ENCODE measurements at regions not wholly inside any gene's neighbourhood (a gene's known extent, or its start where the extent isn't known, plus 50 kb on each side); places are given as distances from the start of the nearest gene placed in this dataset.

- no peak overlapping the region for H3K4me3 ChIP-seq (ENCODE audit: low read depth, low read length, poor library complexity, severe bottlenecking)
- no peaks in the 10 kb centered on the region for H4K20me1 ChIP-seq (ENCODE audit: insufficient read depth, low read length)
- H3K79me2 ChIP-seq (ENCODE audit: insufficient read depth, low read depth, low read length) = no peaks in the 10 kb centered on the region
- no peak for TF ChIP-seq EZH2phosphoT487 (IDR thresholded peaks at IDR 0.05; ENCODE audit: borderline replicate concordance, low read depth, low read length)
- no peak for TF ChIP-seq CTCF (conservative IDR thresholded peaks at IDR 0.05; ENCODE audit: low read length)
- DNase-seq (ENCODE audit: low spot score) = no peak
- no TSS peak for BruUV-seq (replicated peaks)
- ChIA-PET CTCF (ENCODE audit: unreplicated experiment) (no interaction called here), POLR2A (no interaction called here)
- no peak overlapping the region for H3K27ac ChIP-seq (ENCODE audit: low read depth, low read length, poor library complexity, severe bottlenecking)
- H3K4me2 ChIP-seq (ENCODE audit: low read length) = no peak overlapping the region
- H3K9me3 ChIP-seq (ENCODE audit: low read length) = no peaks in the 10 kb centered on the region
- H3K4me1 ChIP-seq (ENCODE audit: insufficient read depth, low read length, poor library complexity, severe bottlenecking) = no peaks in the 10 kb centered on the region
- no peaks in the 10 kb centered on the region for H3K36me3 ChIP-seq (ENCODE audit: insufficient read depth, low read length)
- H2AFZ ChIP-seq (ENCODE audit: low read length) = no peak overlapping the region
- intact Hi-C loops (cut with micrococcal nuclease; ENCODE audit: unreplicated experiment) = no loop called here
- no peaks in the 10 kb centered on the region for H3K9me2 ChIP-seq (ENCODE audit: insufficient read depth, low read length)
Measured at GRCh38 chr6:44712353-44713111, 325.0 kb downstream of the CDC5L start.

- DNase-seq (ENCODE audit: low spot score) = no peak
- Histone ChIP-seq H3K4me1 (ENCODE audit: insufficient read depth, low read length, poor library complexity, severe bottlenecking) (no peaks in the 10 kb centered on the region), H2AFZ (ENCODE audit: low read length) (no peak overlapping the region), H3K9me2 (ENCODE audit: insufficient read depth, low read length) (no peaks in the 10 kb centered on the region), H3K36me3 (ENCODE audit: insufficient read depth, low read length) (no peaks in the 10 kb centered on the region), H4K20me1 (ENCODE audit: insufficient read depth, low read length) (no peaks in the 10 kb centered on the region), H3K9me3 (ENCODE audit: low read length) (no peaks in the 10 kb centered on the region), H3K4me2 (ENCODE audit: low read length) (no peak overlapping the region), H3K79me2 (ENCODE audit: insufficient read depth, low read depth, low read length) (no peaks in the 10 kb centered on the region), H3K27ac (ENCODE audit: low read depth, low read length, poor library complexity, severe bottlenecking) (no peak overlapping the region), H3K4me3 (ENCODE audit: low read depth, low read length, poor library complexity, severe bottlenecking) (no peak overlapping the region)
- ChIA-PET CTCF (ENCODE audit: unreplicated experiment) (no interaction called here), POLR2A (no interaction called here)
- intact Hi-C loops (cut with micrococcal nuclease; ENCODE audit: unreplicated experiment) = no loop called here
- BruUV-seq (replicated peaks) = no TSS peak
- TF ChIP-seq CTCF (conservative IDR thresholded peaks at IDR 0.05; ENCODE audit: low read length) (no peak), EZH2phosphoT487 (IDR thresholded peaks at IDR 0.05; ENCODE audit: borderline replicate concordance, low read depth, low read length) (no peak)
Measured at GRCh38 chr6:44715188-44715587, 327.7 kb downstream of the CDC5L start.

- Histone ChIP-seq H4K20me1 (ENCODE audit: insufficient read depth, low read length) (no peaks in the 10 kb centered on the region), H3K27ac (ENCODE audit: low read depth, low read length, poor library complexity, severe bottlenecking) (no peak overlapping the region), H3K4me2 (ENCODE audit: low read length) (no peak overlapping the region), H3K36me3 (ENCODE audit: insufficient read depth, low read length) (no peaks in the 10 kb centered on the region), H2AFZ (ENCODE audit: low read length) (no peak overlapping the region), H3K9me2 (ENCODE audit: insufficient read depth, low read length) (no peaks in the 10 kb centered on the region), H3K4me1 (ENCODE audit: insufficient read depth, low read length, poor library complexity, severe bottlenecking) (no peaks in the 10 kb centered on the region), H3K4me3 (ENCODE audit: low read depth, low read length, poor library complexity, severe bottlenecking) (no peak overlapping the region), H3K9me3 (ENCODE audit: low read length) (no peaks in the 10 kb centered on the region), H3K79me2 (ENCODE audit: insufficient read depth, low read depth, low read length) (no peaks in the 10 kb centered on the region)
- ChIA-PET CTCF (ENCODE audit: unreplicated experiment) (no interaction called here), POLR2A (no interaction called here)
- intact Hi-C loops (cut with micrococcal nuclease; ENCODE audit: unreplicated experiment) = no loop called here
- BruUV-seq (replicated peaks) = no TSS peak
- TF ChIP-seq EZH2phosphoT487 (IDR thresholded peaks at IDR 0.05; ENCODE audit: borderline replicate concordance, low read depth, low read length) (no peak), CTCF (conservative IDR thresholded peaks at IDR 0.05; ENCODE audit: low read length) (no peak)
- DNase-seq (ENCODE audit: low spot score) = no peak
Measured at GRCh38 chr6:44715925-44716324, 328.4 kb downstream of the CDC5L start.
